ENCODE measurements at regions not wholly inside any gene's neighbourhood (a gene's known extent, or its start where the extent isn't known, plus 50 kb on each side); places are given as distances from the start of the nearest gene placed in this dataset.
A peak's percentile ranks its signal among the peaks of the same experiment; 100 is the strongest.
"Not testable (repeated sequence)": the region's sequence is repeated elsewhere in the genome, so short reads cannot be mapped to it uniquely, and the experiment has no call there.

GRCh38 chr5:4018007-4018406, 422.4 kb downstream of the IRX1 start:
- no peak for DNase-seq (ENCODE audit: low read depth)

DNA sequence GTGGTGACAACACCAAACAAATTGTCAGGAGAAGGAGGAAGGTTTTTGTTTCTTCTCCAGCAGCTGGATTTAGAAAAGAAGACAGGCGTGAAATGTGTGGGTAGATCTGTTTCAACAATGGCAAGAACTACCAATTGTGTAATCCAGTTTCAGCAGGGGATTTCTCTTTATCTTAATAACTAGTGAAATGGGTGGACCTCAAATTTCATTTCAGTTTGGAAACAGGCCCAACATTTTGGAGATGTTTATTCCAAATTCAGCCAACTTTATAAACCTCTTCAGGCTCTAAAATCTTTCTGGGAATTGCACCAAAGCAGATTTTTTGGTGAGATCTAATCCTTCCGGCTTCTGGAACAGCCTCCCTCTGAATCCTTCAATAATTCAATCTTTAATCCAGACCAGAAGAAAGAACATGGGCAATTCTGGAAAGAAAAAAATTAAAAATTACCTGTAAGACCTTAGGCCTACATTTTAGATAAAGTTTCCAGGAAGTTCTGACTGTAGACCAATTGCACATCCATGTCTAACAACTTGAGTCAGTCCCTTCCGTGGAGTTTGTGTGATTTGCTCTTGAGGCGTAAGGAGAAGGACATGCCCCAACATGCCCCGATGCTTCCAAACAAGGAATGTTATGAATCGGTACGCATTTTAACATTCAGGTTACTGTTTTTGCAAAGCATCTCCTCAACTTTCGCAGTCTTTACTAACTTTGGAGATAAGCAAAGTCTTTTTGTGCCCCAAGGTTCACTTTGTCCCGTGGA, 423.6 kb downstream of the IRX1 start:
- no peak for DNase-seq (ENCODE audit: low read depth)

DNA sequence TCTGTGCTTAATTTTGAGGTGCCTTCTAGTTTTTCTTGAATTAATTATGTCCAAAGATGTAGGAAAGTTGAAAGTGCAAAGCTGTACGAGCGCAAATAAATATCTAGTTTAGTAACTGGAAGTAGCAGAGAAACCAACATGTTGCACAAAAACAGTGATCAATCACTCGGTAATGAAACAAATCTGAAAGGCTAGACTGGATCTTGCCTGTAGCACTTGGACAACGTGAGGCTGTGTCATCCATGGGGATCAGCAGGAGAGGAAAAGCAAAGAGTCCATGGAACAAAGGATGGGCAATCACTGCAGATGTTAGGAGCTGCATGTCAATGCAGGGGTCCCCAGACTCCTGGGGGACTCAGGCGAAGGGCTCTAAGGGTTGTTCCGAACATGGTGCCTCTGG, 424.2 kb downstream of the IRX1 start:
- no peak for DNase-seq (ENCODE audit: low read depth)

DNA sequence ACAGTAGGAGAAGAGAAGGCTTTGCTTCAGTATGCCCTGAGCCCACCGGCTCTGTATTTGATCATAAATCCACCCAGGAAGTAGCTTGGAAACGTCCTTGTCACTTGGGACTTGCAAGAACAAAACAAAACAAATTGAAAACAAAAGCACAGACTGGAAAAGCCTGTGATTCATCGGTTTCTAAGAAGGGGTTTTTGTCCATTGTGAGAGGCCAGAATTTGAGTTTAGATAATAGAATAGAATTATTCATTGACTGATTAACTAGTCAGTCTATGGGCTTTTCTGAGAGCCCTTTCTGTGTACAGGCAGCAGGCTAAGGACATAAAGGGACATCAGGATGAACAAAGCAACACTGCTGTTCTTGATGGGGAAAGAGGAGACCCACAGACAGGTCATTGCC, 424.8 kb downstream of the IRX1 start:
- no peak for DNase-seq (ENCODE audit: low read depth)

DNA sequence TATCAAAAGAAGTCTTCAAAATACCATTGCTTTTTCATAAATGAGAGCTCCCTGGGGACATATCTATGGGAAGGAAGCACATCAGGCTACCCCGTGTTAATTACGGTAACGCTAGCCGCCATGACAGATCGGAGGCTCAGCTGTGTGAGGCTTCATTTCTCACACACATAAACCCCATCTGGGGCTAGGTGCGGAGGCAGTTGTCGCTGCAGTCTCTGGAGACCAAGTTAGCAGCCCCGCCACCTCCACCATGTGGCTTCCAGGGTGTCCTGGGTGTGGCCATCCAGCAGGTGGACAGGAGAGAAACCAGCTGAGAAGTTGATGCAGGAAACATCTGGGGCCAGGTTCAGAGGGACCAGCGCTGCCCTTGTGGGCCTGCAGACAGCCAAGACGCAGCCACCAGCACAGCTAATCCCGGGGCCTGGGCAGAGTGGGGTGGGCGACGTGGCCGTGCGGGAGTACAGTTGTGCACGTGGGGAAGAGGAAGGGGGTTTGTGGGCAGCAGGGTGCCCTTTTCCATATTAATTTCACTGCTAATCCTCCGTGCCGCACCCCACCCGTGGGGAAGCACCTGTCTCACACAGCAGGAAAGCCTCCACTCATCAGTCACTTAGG, 426.5 kb downstream of the IRX1 start:
- DNase-seq (ENCODE audit: low read depth) = no peak

DNA sequence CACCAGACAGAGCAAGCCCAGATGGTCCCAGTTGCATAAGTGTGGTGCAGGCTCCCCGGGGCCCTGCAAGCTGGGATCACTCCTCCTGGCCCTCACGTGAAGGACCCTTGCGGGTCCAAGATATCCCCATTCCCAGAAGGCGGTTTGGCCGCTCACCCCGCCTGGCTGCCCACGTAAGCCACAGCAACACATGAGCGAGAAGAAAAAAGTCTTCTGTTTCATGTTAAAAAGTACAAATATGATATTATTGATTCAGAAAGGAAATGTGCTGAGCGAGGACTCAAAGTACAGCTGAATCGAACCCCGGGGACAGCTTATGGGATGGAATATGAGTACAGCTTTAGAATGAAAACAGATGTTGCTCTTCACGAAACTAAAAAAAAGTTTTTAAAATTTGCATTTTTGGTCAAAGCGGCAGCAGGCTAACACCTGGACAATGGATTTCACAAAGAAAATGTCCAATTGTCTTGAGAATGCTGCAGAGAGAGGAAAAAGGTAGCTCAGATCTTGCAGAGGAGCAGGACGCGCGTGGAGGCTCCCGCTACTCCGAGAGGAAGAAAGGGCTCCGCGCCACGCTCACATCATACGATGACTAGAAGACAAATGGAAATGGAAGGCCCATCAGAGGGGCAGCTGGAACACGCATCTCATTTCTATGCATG, 427.6 kb downstream of the IRX1 start:
- no peak for DNase-seq (ENCODE audit: low read depth)

DNA sequence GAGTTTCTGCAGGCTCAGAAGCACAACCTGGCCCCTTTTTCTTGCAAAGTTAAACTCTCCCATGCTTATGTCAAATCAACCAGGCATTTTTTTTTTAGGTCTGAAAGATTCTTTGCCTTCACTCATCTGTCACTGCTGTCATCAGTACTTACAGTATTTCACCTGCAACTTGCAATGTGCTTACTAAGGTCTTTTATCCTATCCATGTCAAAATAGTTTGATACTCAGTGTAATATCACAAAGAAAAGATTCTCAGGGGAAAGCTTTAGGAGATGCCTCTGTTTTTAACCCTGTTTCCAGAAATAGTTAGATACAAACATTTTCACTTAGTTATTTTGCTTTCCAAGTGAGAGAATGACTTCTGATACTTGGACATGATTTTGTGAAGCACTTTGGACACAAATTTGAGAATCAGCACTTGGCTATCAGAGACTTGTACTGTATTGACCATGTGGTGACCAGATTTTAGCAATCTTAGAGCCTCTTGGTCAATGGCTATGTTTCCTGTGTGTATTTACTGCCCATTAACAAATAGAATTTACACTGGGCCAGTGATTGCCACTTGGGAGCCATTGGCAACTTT, 428.2 kb downstream of the IRX1 start:
- no peak for DNase-seq (ENCODE audit: low read depth)

DNA sequence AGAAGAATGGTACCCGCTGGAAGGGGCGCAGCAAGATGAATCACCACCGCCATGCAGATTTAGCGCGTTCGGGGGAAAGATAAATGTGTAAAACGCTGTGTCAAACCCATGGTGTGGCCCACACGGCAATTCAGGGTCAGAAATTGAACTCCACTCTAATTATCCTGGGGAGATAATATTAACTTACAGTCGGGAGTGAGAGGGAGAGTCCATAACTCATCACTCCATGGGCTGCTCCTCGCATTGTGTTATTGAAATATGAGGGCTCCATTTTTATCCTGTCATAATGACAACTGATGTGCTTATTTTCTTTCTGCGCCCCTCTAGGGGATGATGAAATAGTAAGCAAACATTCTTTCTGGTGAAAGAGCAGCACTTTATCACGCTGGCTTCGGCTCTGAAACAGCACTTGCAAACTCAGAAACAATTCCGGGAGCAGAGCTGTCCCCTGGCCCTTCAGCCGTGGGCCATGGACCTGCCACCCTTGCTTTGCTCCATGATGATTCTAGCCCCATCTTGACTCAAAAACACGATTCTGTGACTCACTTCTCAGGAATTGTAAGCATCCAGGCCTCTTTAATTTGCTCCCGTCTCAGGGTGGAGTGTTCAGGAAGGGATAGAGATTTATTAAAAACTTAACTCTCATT, 431.6 kb downstream of the IRX1 start:
- no peak for DNase-seq (ENCODE audit: low read depth)

GRCh38 chr5:4028384-4028783, 432.8 kb downstream of the IRX1 start:
- DNase-seq (ENCODE audit: low read depth) = no peak

- DNase-seq (ENCODE audit: low read depth) = not testable (repeated sequence)
These were observed 437.9 kb downstream of the IRX1 start for GRCh38 chr5:4033546-4033945.

DNA sequence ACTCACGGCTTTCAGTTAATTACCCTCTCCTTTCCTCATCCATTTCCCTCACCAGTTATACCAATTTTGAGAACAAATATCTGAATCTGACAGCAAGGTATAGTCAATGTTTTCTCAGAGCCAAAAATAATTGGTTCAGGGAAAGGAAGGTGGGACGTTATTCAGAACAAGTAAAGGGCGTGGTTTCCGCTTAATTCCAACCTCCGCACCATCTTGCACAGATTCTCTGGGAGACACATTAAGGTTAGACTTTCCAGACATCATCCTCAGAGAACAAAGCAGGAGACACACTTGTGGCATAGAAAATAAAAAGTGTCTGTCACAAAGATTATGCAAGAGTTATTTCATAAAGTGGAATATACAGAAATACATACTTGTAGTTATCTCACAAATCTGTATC, 441.2 kb downstream of the IRX1 start:
- no peak for DNase-seq (ENCODE audit: low read depth)

DNA sequence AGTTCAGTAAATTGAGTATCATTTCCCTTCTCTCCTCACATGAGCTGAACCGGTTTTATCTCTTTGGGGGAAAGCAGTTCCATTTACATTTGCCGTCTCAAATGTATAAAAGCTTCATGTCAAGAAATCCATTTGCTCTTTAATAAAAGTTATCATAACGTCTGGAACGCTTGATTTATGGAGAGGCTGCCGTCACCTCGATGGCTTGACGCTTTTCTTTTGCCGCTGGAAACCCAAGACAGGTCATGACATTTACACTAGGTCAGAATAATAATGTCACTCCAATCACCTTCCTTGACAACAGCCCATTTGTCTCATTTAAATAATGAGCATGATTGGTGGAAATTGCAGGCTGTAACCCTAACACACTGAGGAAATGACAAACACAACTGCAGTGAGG, 443.4 kb downstream of the IRX1 start:
- no peak for DNase-seq (ENCODE audit: low read depth)

- no peak for DNase-seq (ENCODE audit: low read depth)
These were observed 446.7 kb downstream of the IRX1 start for GRCh38 chr5:4042311-4042710.

DNA sequence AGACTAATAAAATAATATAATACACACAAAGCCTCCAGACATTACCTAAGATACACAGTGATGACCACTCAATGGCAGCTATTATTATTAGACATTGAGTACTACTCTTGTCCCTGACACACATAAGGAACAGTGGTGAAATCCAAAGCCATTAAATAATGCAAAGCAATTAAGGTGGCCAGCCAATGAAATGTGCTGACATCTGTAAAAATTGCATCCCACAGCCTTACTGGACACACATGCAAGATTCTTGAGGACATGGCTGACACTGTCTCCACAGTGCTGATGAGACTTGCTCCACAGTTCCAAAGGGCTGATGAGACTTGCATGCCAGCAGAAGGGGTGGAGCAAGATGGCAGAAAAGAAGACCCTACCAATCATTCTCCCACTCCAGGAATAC, 447.5 kb downstream of the IRX1 start:
- DNase-seq (ENCODE audit: low read depth) = no peak

DNA sequence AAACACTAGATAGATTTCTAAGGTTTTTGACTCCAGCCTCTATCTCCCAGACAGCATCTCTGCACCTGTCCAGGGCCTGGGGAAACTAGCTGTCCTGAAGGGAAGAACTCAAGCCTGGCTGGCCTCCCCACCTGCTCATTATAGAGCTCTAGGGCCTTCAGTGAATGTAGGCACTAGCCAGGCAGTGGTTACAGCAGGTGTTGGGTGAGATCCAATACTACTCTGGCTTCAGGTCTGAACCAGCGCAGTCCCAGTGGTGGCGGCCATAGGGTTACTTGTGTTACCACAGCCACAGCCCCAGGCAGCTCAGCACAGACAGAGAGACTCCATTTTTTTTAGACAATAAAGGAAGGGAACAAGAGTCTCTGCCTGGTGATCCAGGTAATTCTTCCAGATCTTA, 449.2 kb downstream of the IRX1 start:
- DNase-seq (ENCODE audit: low read depth) = no peak

GRCh38 chr5:4048398-4048797, 452.8 kb downstream of the IRX1 start:
- no peak for DNase-seq (ENCODE audit: low read depth)

DNA sequence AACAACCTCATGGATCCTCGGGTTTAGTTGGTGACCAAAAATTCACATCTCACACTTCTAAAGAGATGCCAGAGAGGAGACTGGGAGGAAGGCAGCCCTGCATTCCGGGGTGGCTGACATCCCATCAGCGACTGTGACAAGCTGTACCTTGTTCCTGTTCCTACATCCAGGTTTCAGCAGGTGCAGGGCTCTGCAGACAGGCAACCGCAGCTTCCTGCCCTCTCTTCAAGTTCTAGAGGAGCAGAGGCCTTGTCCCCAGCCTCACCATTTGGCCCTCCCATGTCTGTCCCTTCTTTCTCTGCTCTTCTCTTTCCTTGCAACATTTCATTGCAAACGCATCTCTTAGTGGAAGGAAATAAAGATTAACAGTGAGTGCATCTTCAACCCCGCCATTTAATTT, 454.6 kb downstream of the IRX1 start:
- DNase-seq (ENCODE audit: low read depth) = no peak

DNA sequence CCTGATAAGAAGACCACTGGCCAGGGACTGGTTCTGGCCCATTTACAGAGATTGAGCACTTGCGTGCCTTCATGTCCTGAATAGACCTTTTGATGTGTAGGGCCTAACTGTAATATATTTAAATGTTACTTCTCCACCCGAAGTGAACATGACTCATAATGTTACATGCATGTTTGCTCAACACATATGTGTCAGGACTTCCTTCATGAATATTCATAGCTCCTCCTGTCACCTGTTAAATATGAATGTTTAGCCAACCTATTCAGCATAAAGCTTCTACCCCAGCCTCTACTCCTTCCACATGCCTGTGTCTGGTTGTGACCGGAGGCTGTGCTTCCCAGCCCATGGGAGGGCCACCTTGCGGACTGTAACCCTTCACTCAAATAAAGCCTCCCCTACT, 457.5 kb downstream of the IRX1 start:
- no peak for DNase-seq (ENCODE audit: low read depth)

DNA sequence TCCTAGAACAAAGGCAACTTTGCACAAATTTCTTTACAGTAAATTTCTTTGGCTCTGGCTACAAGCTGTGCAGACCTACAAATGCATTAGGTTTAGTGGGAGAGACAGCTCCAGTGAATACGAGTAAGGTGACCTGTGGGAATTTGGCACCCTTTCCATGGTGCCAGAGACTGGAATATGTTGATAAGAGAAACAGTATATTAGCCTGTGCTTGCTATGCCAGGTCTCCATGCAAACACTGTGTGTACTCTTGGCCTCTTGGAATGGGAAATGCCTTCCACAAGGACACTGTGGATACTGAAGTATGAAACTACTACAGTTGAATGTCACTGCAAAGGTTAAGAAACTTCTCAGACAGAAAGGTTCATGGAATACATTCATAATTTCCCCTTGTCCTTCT, 458.5 kb downstream of the IRX1 start:
- DNase-seq (ENCODE audit: low read depth) = no peak

DNA sequence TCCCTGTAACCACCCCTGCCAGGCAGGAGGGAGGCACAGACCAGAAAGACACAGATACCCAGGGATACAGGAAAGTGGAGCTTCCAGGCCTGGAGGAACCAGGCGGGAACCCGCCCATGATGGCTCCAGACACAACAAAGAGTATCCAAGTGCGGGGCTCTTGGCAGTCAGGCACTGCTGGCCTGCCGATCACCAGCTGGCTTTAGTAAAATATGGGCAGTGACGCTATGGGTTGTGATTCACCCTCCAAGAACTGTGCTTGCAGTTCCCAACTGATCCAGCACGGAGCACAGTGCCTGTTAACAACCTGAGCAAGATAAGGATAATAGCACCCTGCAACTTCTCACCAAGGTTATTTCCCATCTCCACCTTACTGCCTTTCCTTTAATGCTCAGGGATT, 463.3 kb downstream of the IRX1 start:
- DNase-seq (ENCODE audit: low read depth) = peak; percentile 83

DNA sequence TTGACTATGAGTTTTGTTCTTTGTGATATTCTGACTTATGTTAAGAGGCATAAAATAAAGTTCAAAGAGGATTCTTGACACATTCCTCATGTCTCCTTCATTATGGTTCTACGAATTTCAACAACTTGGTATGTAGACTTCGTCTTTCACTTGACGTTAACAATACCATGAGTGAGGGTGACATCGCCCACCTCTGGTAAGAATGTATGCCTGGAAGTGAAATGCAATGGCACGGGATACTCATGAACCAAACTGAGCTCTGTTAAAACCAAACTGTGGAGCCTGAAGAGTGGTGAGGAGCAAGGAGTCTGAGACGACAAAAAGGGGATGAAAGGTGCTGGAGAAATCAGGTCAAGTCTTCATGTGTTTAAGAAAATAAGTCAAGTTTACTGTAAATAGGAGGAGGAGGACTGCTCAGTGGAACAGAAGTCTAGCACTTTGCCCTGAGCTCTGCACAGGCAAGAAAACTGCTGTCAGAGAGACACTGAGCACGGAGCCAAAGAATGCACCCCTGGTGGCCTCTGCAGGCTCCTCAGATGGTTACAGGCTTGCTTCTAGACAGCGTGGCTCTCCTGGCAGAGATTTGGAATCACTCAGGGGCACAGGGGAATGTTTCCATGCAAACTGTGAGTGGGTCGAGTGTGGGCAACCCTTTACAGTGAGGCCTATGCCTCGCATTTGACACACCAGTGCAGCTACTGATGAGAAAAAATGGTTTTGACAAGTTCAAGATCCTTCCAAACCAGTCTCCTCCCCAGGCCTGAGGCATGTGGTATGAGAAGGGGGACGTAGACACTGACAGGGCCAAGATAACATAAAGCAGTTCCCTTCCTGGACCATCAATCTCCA, 470.1 kb downstream of the IRX1 start:
- no peak for DNase-seq (ENCODE audit: low read depth)

DNA sequence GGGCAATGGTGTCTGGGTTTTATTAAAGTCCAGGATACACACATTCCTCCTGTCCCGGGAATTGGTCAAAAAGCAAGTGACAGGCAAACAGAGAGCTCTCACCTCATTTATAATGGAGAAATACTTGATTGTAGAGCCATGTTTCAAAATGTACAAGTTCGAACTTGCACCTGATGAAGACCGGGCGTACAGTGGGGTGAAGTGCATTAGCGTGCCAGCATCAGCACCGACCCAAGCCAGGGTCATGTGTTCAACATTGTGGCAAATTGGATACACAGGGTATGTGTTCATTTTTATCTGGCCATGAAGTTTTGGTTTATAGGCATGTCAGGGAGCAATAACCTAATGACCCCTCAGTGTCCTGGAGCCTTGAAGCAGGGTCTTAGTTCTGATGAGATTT, 472.5 kb downstream of the IRX1 start:
- no peak for DNase-seq (ENCODE audit: low read depth)
